OCI-LY3 (cell line): ENCODE measurements at regions not wholly inside any gene's neighbourhood (a gene's known extent, or its start where the extent isn't known, plus 50 kb on each side); places are given as distances from the start of the nearest gene placed in this dataset.
A peak's percentile ranks its signal among the peaks of the same experiment; 100 is the strongest.

Experiments used
- H2AFZ ChIP-seq: fragments of 200-600, 300-600 bp; shearing (Covaris generic); 2 replicates; pipeline ENCODE4 v1.6.0; 2014; ENCODE audit warnings: antibody characterized with exemption, low read depth, low read length
- H3K27ac ChIP-seq: fragments of 200-600, 300-600 bp; sonication (generic); 2 replicates; pipeline ENCODE4 v1.5.1; 2014; ENCODE audit warnings: mild to moderate bottlenecking, low read length, moderate library complexity, mixed read lengths
- H3K27me3 ChIP-seq: fragments of 200-600, 300-600 bp; sonication (generic); 2 replicates; pipeline ENCODE4 v1.6.1; 2014; ENCODE audit warnings: low read depth, low read length, mixed read lengths
- H3K36me3 ChIP-seq: fragments of 200-600, 300-600 bp; sonication (generic); replicated peaks from 2 replicates; pipeline ENCODE3; 2014; ENCODE audit warnings: low read depth, low read length, mixed read lengths
- H3K4me1 ChIP-seq: fragments of 300-600, 200-600 bp; sonication (generic); 2 replicates; pipeline ENCODE4 v1.6.1; 2014; ENCODE audit warnings: low read length, mixed read lengths
- H3K4me2 ChIP-seq: fragments of 200-600, 300-600 bp; sonication (generic); 2 replicates; pipeline ENCODE4 v1.6.1; 2014; ENCODE audit warnings: low read length, mixed read lengths
- H3K4me3 ChIP-seq: fragments of 300-600, 200-600 bp; sonication (generic); 2 replicates; pipeline ENCODE4 v1.5.1; 2014; ENCODE audit warnings: antibody characterized with exemption, mild to moderate bottlenecking, low read length, moderate library complexity
- H3K79me2 ChIP-seq: fragments of 300-600, 200-600 bp; shearing (Covaris generic); 2 replicates; pipeline ENCODE4 v1.6.1; 2014; ENCODE audit warnings: mild to moderate bottlenecking, low read length, mixed read lengths
- H3K9ac ChIP-seq: fragments of 300-600, 200-600 bp; shearing (Covaris generic); 2 replicates; pipeline ENCODE4 v1.6.0; 2014; ENCODE audit warnings: mild to moderate bottlenecking, low read length, moderate library complexity
- H3K9me3 ChIP-seq: fragments of 200-600, 300-600 bp; shearing (Covaris generic); 2 replicates; pipeline ENCODE4 v1.6.1; 2014; ENCODE audit warnings: low read length, mixed read lengths; ENCODE audit not compliant: insufficient read depth
- H4K20me1 ChIP-seq: fragments of 200-600, 300-600 bp; sonication (generic); 2 replicates; pipeline ENCODE4 v1.6.1; 2016; ENCODE audit warnings: low read length, mixed read lengths; ENCODE audit not compliant: insufficient read depth
- CTCF ChIP-seq: fragments of 200-600, 300-600 bp; sonication (generic); IDR thresholded peaks from 2 replicates; pipeline ENCODE4 v1.5.1; 2014; ENCODE audit warnings: antibody characterized with exemption, low read length, low read depth
- EZH2phosphoT487 ChIP-seq: fragments of 200-600 bp; shearing (Covaris generic); IDR thresholded peaks from 2 replicates; pipeline ENCODE4 v1.6.1; 2018; ENCODE audit warnings: antibody characterized with exemption, mixed run types, low read depth

GRCh38 chrX:40469316-40469715 lies 111.5 kb upstream of the ATP6AP2 start:
- H3K4me3 ChIP-seq, result no peak overlapping the region
- H3K9me3 ChIP-seq, result no peaks in the 10 kb centered on the region
- TF ChIP-seq EZH2phosphoT487 (no peak), CTCF (no peak)
- no peak overlapping the region for H3K9ac ChIP-seq
- H3K4me2 ChIP-seq, result no peak overlapping the region
- no peaks in the 10 kb centered on the region for H3K79me2 ChIP-seq
- no peak overlapping the region for H2AFZ ChIP-seq
- H3K27ac ChIP-seq, result no peak overlapping the region
- no peaks in the 10 kb centered on the region for H4K20me1 ChIP-seq
- H3K4me1 ChIP-seq, result peaks cover 42% of the 10 kb centered on the region
- H3K36me3 ChIP-seq, result no peaks in the 10 kb centered on the region
- peaks cover 24% of the 10 kb centered on the region for H3K27me3 ChIP-seq

- Histone ChIP-seq H3K36me3 (no peaks in the 10 kb centered on the region), H3K27ac (peak overlapping the region; percentile 40; the same call in 1 of the 2 replicates), H4K20me1 (no peaks in the 10 kb centered on the region), H2AFZ (no peak overlapping the region), H3K9ac (no peak overlapping the region), H3K4me3 (peak overlapping the region; percentile 42; the same call in 1 of the 2 replicates), H3K4me2 (peak overlapping the region; percentile 74), H3K9me3 (no peaks in the 10 kb centered on the region), H3K27me3 (peaks cover 26% of the 10 kb centered on the region), H3K79me2 (no peaks in the 10 kb centered on the region), H3K4me1 (peaks cover 32% of the 10 kb centered on the region)
- TF ChIP-seq CTCF, result peak; percentile 69
- no peak for TF ChIP-seq EZH2phosphoT487
Observed at GRCh38 chrX:40468033-40468846, 112.5 kb upstream of the ATP6AP2 start.

GRCh38 chrX:40467454-40467853 lies 113.3 kb upstream of the ATP6AP2 start:
- Histone ChIP-seq H3K4me1 (peaks cover 24% of the 10 kb centered on the region), H3K9me3 (no peaks in the 10 kb centered on the region), H3K4me3 (no peak overlapping the region), H3K27ac (no peak overlapping the region), H4K20me1 (no peaks in the 10 kb centered on the region), H3K36me3 (no peaks in the 10 kb centered on the region), H3K79me2 (no peaks in the 10 kb centered on the region), H3K4me2 (no peak overlapping the region), H2AFZ (no peak overlapping the region), H3K27me3 (peaks cover 26% of the 10 kb centered on the region), H3K9ac (no peak overlapping the region)
- TF ChIP-seq CTCF (no peak), EZH2phosphoT487 (no peak)

GRCh38 chrX:40465735-40466551 lies 114.8 kb upstream of the ATP6AP2 start:
- H3K4me1 ChIP-seq, result peaks cover 14% of the 10 kb centered on the region
- H3K9me3 ChIP-seq, result no peaks in the 10 kb centered on the region
- H2AFZ ChIP-seq, result no peak overlapping the region
- no peaks in the 10 kb centered on the region for H3K79me2 ChIP-seq
- no peaks in the 10 kb centered on the region for H4K20me1 ChIP-seq
- no peak for TF ChIP-seq CTCF
- no peak for TF ChIP-seq EZH2phosphoT487
- no peak overlapping the region for H3K9ac ChIP-seq
- no peak overlapping the region for H3K27ac ChIP-seq
- no peak overlapping the region for H3K4me2 ChIP-seq
- H3K27me3 ChIP-seq, result peaks cover 21% of the 10 kb centered on the region
- no peaks in the 10 kb centered on the region for H3K36me3 ChIP-seq
- no peak overlapping the region for H3K4me3 ChIP-seq
